CD4-positive, alpha-beta T cell treated with Interleukin-2 at 100 ng/mL for 4 hours (primary cell): ENCODE measurements at regions not wholly inside any gene's neighbourhood (a gene's known extent, or its start where the extent isn't known, plus 50 kb on each side); places are given as distances from the start of the nearest gene placed in this dataset.

Source experiments
- DNase-seq: peaks from one replicate; pipeline ENCODE4 v3.0.0-alpha.2; 2020; ENCODE audit warnings: low spot score

GRCh38 chr1:50358962-50359361, 64.3 kb downstream of the DMRTA2 start:
- no peak for DNase-seq

DNA sequence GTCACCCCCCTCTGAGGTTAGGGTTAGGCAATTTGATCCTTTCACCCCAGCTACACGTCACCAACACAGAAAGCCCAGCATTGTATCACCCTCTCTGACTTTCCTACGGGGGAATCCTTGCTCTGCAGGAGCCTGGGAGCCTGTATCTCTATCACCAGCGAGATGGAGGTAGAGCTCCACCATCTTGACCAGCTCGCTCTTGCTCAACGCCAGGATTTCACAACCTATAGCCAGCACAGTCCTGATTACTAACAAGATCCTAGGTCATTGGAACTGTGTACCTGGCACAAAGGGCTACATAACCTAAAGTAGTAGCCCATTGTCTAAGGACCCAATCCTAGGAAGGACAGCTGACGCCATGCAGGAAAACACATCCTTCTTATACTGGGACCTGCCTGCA, 66.1 kb downstream of the DMRTA2 start:
- DNase-seq = no peak

- DNase-seq = no peak
Observed at GRCh38 chr1:50354813-50355212, 68.4 kb downstream of the DMRTA2 start.

DNA sequence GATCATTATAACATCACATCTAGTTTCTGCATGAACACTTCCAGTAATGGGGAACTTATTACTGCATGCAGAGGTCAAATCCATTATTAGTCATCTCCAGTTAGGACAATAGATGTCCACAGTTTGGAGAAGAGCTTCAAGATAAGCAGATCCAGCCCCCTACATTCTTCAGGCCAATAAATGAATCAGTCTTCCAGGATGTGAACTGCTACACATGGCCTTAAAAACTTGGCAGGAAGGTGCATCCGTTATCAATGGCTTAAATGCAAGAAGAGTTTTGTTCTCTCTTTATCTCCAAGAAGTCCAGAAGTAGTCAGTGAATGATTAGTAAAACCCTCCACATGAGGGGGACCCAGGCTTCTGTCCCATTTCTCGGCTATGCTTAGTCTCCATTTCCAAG, 70.8 kb downstream of the DMRTA2 start:
- DNase-seq = no peak

- DNase-seq = no peak
Observed at GRCh38 chr1:50350868-50351267, 72.4 kb downstream of the DMRTA2 start.

DNA sequence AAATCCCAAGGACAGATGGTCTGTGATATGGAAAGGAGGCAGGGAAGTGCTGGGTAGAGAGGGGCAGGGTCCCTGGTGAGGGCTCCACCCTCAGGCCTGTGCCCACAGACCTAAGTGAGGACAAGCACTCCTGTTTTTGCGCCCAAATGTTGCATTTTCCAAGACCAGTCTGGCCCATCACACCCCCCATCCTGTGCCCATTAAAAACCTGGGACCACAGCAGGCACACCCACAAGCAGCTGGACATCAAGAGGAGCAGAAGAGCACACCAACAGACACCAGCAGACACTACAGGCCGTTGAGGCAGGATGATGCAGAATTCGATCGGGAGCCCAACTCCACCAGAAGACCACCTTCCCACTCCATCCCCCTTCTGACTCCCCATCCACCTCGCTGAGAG, 72.8 kb downstream of the DMRTA2 start:
- no peak for DNase-seq

GRCh38 chr1:50349242-50349565, 74.0 kb downstream of the DMRTA2 start:
- DNase-seq = no peak

GRCh38 chr1:50348449-50349241, 74.6 kb downstream of the DMRTA2 start:
- DNase-seq = peak; percentile 65

DNA sequence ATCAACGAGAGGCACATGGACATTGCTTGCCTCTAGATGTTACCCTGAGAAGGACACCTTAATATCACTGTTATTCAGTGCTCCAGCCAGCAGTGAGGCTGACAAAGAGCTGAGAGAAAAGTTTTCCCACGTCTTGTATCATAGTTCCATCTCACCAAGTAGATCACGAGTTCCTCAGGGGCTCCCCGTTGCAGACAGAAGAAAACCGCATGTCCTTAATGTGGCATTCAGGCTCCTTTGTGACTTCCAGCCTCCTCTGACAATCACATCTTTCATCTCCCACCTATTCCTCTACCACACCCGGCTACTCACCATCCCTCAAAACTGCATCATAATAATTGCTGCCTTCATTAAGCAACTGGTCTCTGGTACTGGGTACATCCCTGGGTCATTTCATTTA, 75.3 kb downstream of the DMRTA2 start:
- DNase-seq = no peak

DNA sequence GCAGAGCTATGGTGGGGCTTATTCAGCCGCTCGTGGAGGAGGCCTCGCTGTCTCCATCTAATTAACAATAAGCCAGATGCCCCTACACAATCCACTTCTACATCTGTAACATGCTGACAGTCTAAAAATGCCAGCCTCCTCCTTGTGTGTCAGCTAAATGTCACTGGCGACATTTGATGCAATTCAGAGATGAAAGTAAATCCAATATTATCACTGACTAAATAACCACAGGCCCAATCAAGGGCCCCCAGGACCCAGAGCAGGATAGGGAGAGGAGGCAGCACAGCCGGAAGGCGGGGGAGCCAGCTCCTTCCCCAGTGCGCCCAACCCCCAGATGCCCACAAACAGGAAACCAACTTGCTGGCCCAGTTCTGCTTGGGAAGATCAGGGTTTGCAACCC, 76.6 kb downstream of the DMRTA2 start:
- no peak for DNase-seq

DNA sequence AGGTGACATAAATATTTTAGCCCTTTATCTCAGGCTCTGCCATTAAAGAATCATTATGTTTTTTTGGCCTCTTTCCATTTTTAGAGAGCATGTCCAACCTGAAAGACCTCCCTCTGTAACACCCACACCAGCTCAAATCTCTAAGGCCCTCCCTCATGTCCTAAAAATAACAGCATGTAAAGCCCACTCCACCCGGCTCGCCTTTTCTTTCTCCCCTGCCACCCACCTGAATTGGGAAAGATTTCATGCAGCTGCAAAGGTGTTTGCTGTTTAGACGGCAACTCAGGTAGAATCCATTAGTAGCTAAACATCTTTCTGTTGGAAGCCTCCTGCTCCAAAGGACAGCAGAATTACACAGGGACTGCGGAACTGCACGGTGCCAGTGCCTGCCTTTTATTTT, 79.9 kb downstream of the DMRTA2 start:
- DNase-seq = no peak

DNA sequence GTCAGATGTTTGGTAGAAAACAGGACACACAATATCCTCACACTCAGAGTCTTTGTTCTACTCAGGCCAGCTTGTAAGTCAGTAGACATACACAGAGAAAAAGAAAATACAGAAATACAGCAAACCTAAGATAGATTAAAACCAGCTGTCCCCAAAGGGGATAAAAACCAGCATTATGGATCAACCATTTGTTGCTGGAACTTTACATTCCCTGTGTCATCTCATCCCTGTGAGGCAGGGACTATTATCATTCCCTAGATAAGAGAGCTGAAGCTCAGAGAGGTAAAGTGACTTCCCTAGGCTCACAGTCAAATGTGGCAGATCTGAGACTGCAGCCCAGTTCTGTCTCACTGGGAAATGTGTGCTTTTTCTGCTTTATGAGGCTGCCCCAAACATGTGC, 80.7 kb downstream of the DMRTA2 start:
- DNase-seq = no peak

GRCh38 chr1:50335036-50335435, 88.2 kb downstream of the DMRTA2 start:
- DNase-seq = no peak

DNA sequence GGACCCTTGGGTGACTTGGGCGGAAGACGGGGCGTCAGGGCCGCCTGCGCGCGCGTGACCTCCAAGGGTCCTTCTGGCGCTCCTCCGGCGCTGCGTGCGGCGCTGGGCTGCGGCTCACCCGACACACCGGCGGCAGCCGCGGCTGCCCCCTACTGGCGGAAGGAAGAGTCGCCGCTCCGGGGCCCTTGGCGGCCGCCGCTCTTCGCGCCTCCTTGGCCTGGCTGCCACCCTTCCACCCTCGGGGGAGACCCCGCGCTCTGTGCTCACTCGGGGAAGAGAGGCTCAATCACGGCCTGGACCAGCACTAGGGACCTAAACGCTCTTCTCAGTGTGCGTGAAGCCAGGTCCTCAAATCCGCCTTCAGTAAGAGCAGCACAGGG, 89.7 kb downstream of the DMRTA2 start:
- peak; percentile 23 for DNase-seq

- DNase-seq = peak; percentile 26
Observed at GRCh38 chr1:50332941-50333594, 90.2 kb downstream of the DMRTA2 start.

DNA sequence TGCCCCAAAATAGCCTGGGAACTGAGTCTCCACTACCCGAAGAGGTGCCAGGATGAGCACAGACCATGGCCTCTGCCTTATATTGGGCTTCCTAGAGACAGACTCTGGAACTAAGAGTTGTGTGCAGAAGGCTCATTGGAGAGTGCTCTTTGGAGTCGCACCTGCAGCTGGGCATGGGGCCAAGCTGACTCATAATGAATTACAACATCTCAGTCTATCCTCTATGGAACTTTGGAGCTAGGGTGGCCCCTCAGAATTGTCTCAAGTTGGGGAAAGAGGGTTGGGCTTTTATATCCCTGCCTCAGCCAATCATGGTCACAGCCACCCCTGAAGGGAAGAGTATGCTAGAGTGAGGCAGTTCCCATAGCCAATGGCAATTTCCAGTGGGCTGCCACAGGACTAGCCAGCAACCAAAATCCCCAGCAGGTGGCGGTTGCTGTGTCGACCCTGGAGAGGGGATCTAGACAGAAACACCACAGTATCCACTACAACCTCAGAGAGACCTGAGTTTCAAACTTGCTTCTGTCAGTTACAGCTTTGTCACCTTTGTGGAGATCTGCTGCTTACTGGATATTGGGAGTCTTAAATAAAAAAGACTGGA, 93.8 kb downstream of the DMRTA2 start:
- DNase-seq = no peak

DNA sequence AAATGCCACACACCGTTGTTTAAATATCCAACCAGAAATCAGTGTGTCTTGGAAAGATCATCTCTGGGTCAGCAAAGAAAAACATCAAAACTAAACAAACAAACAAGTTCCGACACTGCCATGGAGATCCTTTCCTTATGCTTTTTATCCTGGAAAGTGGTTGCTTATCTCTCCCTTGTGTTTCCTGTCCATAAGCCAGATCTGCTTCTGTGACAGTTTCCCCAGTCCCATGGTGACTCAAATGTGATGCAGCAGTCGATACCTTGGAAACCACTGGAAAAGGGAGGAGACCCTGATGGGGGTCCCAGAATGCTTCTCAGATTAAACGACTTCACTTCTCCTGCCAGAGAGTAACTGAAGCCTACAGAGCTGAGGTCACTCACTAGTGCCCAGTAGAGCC, 94.7 kb downstream of the DMRTA2 start:
- no peak for DNase-seq

- no peak for DNase-seq
Observed at GRCh38 chr1:50326026-50326425, 97.2 kb downstream of the DMRTA2 start.

- no peak for DNase-seq
Observed at GRCh38 chr1:50322579-50322978, 100.7 kb downstream of the DMRTA2 start.

DNA sequence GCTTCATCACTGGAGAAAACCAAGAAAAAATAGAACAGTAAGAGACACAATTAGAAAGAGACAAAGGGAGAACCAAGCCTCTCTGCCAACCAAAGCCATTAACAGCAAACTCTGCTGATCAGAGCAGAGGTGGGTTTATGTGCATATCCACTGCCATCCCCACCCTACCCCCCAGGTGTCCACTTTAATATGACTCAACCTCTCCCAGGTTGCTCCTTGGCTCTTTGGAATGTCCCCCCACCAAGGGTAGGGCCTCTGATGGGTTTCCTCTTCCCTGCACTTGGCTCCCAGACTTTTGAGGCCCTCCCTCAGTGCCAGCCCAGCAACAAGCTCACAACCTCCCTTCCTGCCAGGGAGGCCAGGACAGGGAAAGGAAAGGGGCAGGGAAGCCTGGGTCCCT, 104.8 kb downstream of the DMRTA2 start:
- DNase-seq = no peak

DNA sequence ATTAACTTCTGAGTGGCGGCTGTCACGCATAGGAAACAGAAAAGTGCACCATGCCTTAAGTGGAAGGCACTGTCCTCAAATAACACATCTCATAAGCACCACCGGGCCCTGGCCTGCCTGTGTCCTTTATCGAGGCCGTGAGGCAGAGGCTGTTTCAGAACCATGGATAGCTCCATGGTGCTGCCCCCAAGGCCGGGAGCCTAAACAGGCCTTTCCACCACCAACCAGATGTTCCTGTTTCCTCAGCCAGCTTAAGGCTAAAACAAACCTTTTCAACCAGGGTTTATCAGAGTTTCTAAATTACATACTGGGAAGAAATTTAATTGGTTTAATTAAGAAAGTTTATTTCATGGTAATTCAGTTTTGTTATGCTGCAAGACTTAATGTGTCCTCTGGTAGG, 114.4 kb downstream of the DMRTA2 start:
- no peak for DNase-seq

GRCh38 chr1:50305808-50306207, 117.4 kb downstream of the DMRTA2 start:
- no peak for DNase-seq

GRCh38 chr1:50300297-50300696, 122.9 kb downstream of the DMRTA2 start:
- no peak for DNase-seq

DNA sequence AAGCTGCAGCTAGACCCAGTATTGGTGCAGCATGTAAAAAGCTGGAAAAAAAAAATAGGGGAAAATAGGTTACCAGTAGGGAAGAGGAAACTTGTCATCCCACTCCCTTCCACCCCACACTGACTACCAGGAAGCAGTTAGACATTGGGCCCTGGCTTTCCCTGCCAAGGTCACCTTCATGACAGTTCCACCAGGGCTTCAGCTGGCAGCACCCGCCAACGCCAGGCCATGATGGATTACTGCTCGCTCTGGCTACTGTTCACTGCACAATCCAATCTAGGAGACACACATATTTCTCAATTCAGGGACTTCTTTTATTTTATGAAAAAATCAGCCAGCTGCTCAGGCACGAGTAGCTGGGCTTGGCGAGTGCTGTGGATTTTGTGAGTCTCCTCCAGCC, 127.7 kb downstream of the DMRTA2 start:
- DNase-seq = no peak
